Body of pancreas (tissue), 4 donors: ENCODE measurements at regions not wholly inside any gene's neighbourhood (a gene's known extent, or its start where the extent isn't known, plus 50 kb on each side); places are given as distances from the start of the nearest gene placed in this dataset.

Experiments used
- POLR2A ChIP-seq, 3 donors: fragments of 450-650 bp; IDR thresholded peaks; one replicate each; pipeline ENCODE4 v1.6.1; 2016; ENCODE audit warnings: antibody characterized with exemption in 3 of 3, mild to moderate bottlenecking in 2 of 3
- TF ChIP-seq, protein P1 (sequence below), 7 experiments: fragments of 450-650 bp in 4 of 7; fragments of 200-600 bp in 3 of 7; sonication (generic) in 3 of 7; IDR thresholded peaks; one replicate each; pipeline ENCODE4 v1.5.1; 2016 to 2019; ENCODE audit warnings: antibody characterized with exemption in 7 of 7

- TF ChIP-seq, protein P1, sequence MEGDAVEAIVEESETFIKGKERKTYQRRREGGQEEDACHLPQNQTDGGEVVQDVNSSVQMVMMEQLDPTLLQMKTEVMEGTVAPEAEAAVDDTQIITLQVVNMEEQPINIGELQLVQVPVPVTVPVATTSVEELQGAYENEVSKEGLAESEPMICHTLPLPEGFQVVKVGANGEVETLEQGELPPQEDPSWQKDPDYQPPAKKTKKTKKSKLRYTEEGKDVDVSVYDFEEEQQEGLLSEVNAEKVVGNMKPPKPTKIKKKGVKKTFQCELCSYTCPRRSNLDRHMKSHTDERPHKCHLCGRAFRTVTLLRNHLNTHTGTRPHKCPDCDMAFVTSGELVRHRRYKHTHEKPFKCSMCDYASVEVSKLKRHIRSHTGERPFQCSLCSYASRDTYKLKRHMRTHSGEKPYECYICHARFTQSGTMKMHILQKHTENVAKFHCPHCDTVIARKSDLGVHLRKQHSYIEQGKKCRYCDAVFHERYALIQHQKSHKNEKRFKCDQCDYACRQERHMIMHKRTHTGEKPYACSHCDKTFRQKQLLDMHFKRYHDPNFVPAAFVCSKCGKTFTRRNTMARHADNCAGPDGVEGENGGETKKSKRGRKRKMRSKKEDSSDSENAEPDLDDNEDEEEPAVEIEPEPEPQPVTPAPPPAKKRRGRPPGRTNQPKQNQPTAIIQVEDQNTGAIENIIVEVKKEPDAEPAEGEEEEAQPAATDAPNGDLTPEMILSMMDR (IDR thresholded peaks at IDR 0.05), result no peak
- TF ChIP-seq POLR2A (IDR thresholded peaks at IDR 0.05), result no peak
These were observed 378.7 kb upstream of the AZI2 start for GRCh38 chr3:28727307-28727706.
